Urinary bladder (tissue), 3 donors: ENCODE measurements at regions not wholly inside any gene's neighbourhood (a gene's known extent, or its start where the extent isn't known, plus 50 kb on each side); places are given as distances from the start of the nearest gene placed in this dataset.
"Not testable (repeated sequence)": the region's sequence is repeated elsewhere in the genome, so short reads cannot be mapped to it uniquely, and the experiment has no call there.

ENCODE experiments used
- DNase-seq: peaks from one replicate; pipeline ENCODE4 v3.0.0-alpha.2; 2015; ENCODE audit errors: extremely low spot score
- H3K27ac ChIP-seq: one replicate; pipeline ENCODE4 v1.5.1; 2013; ENCODE audit warnings: low read depth, mild to moderate bottlenecking, moderate library complexity
- H3K36me3 ChIP-seq: one replicate; pipeline ENCODE4 v1.6.1; 2013; ENCODE audit warnings: mild to moderate bottlenecking, moderate library complexity; ENCODE audit not compliant: insufficient read depth
- H3K4me1 ChIP-seq: one replicate; pipeline ENCODE4 v1.6.1; 2013; ENCODE audit warnings: mild to moderate bottlenecking, moderate library complexity; ENCODE audit not compliant: insufficient read depth
- H3K4me3 ChIP-seq: one replicate; pipeline ENCODE4 v1.5.1; 2013; ENCODE audit warnings: low read depth, low read length
- WGBS: extraction: QIAGEN DNeasy Blood & Tissue Kit; methylation state at CpG from one replicate; pipeline ENCODE4 v1.1.7; 2013; 5-methylcytosine and 5-hydroxymethylcytosine counted together
- donor health status: healthy with polysubstance abuse.
- donor health status: healthy.

GRCh38 chr6:121867095-121867494, 431.6 kb downstream of the GJA1 start:
- no peak overlapping the region for H3K27ac ChIP-seq
- H3K36me3 ChIP-seq = no peaks in the 10 kb centered on the region
- H3K4me1 ChIP-seq = no peaks in the 10 kb centered on the region
- WGBS = 36% methylated on average over 2 of the region's 2 CpGs
- DNase-seq = no peak
- no peak overlapping the region for H3K4me3 ChIP-seq

- Histone ChIP-seq H3K4me3 (no peak overlapping the region), H3K36me3 (no peaks in the 10 kb centered on the region), H3K27ac (no peak overlapping the region), H3K4me1 (no peaks in the 10 kb centered on the region)
- WGBS = 32% methylated on average over 1 of the region's 1 CpG
- no peak for DNase-seq
These were observed 432.8 kb downstream of the GJA1 start for GRCh38 chr6:121868206-121868605.

GRCh38 chr6:121873595-121873994, 438.1 kb downstream of the GJA1 start:
- Histone ChIP-seq H3K4me1 (no peaks in the 10 kb centered on the region), H3K36me3 (no peaks in the 10 kb centered on the region), H3K27ac (no peak overlapping the region), H3K4me3 (no peak overlapping the region)
- 57% methylated on average over 2 of the region's 2 CpGs for WGBS
- no peak for DNase-seq

- no peak for DNase-seq
- H3K27ac ChIP-seq = no peak overlapping the region
- no peak overlapping the region for H3K4me3 ChIP-seq
- no peaks in the 10 kb centered on the region for H3K36me3 ChIP-seq
- H3K4me1 ChIP-seq = no peaks in the 10 kb centered on the region
These were observed 441.3 kb downstream of the GJA1 start for GRCh38 chr6:121876721-121877120.

- DNase-seq = no peak
- H3K36me3 ChIP-seq = no peaks in the 10 kb centered on the region
- no peak overlapping the region for H3K4me3 ChIP-seq
- no peak overlapping the region for H3K27ac ChIP-seq
- no peaks in the 10 kb centered on the region for H3K4me1 ChIP-seq
- 31% methylated on average over 1 of the region's 1 CpG for WGBS
These were observed 443.7 kb downstream of the GJA1 start for GRCh38 chr6:121879149-121879548.

DNA sequence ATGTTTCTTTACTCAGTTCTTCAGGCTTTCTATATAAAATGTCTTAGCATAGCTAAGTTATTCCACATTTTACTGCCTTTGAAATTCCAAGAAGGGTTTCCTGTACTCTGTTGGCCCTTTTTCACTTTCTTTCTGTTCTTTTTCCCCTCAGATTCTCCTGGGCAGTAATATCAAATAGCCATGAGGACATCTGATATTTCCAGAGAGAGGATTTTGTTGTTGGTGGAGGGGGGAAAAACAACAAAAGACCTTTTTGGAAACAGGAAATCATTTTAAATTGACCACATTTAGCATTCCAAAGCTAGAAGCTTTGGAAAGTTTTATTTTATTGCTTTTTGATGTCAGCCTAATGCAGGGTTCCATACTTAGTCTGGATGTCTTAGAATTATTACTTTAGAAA, 445.4 kb downstream of the GJA1 start:
- H3K36me3 ChIP-seq = no peaks in the 10 kb centered on the region
- no peak for DNase-seq
- no peak overlapping the region for H3K4me3 ChIP-seq
- no peaks in the 10 kb centered on the region for H3K4me1 ChIP-seq
- H3K27ac ChIP-seq = no peak overlapping the region

DNA sequence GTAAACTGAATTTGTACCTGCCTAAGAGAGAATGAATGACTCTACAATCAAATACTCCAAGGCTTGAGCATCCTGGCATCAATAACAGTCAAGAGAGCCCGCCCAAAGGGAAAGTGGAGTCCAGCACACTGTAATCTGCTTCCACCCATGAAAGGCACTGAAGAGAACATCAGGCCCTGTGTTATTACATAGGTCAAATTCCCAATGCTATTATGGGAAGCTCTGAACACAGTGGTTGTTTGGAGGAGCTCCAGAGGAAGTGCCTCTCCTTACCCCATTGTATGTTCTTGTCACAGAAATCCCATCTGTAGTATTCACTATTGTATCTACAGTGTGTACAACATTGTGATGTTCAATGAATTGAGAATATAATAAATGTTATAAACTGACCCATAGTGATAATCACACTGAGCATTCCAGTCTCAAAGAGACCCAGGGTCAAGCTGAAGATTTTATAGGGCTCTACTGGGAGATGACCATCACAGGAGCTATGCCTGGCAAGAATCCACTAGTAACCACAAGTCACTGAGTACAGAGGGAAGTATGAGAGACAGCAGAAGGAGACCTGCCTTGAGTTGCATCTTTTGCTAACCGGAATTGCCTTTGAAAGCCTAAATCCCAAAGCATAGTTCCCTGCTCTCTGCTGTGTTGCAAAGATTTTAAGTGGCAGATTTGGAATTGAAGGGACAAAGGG, 446.7 kb downstream of the GJA1 start:
- no peak overlapping the region for H3K4me3 ChIP-seq
- no peak overlapping the region for H3K27ac ChIP-seq
- no peak for DNase-seq
- no peaks in the 10 kb centered on the region for H3K36me3 ChIP-seq
- 76% methylated on average over 2 of the region's 2 CpGs for WGBS
- H3K4me1 ChIP-seq = no peaks in the 10 kb centered on the region

GRCh38 chr6:121884091-121884490, 448.6 kb downstream of the GJA1 start:
- 76% methylated on average over 4 of the region's 4 CpGs for WGBS
- no peak for DNase-seq
- Histone ChIP-seq H3K4me3 (no peak overlapping the region), H3K4me1 (no peaks in the 10 kb centered on the region), H3K27ac (no peak overlapping the region), H3K36me3 (no peaks in the 10 kb centered on the region)

GRCh38 chr6:121884620-121885019, 449.2 kb downstream of the GJA1 start:
- 75% methylated on average over 1 of the region's 1 CpG for WGBS
- no peaks in the 10 kb centered on the region for H3K4me1 ChIP-seq
- H3K4me3 ChIP-seq = no peak overlapping the region
- no peak overlapping the region for H3K27ac ChIP-seq
- DNase-seq = no peak
- no peaks in the 10 kb centered on the region for H3K36me3 ChIP-seq

DNA sequence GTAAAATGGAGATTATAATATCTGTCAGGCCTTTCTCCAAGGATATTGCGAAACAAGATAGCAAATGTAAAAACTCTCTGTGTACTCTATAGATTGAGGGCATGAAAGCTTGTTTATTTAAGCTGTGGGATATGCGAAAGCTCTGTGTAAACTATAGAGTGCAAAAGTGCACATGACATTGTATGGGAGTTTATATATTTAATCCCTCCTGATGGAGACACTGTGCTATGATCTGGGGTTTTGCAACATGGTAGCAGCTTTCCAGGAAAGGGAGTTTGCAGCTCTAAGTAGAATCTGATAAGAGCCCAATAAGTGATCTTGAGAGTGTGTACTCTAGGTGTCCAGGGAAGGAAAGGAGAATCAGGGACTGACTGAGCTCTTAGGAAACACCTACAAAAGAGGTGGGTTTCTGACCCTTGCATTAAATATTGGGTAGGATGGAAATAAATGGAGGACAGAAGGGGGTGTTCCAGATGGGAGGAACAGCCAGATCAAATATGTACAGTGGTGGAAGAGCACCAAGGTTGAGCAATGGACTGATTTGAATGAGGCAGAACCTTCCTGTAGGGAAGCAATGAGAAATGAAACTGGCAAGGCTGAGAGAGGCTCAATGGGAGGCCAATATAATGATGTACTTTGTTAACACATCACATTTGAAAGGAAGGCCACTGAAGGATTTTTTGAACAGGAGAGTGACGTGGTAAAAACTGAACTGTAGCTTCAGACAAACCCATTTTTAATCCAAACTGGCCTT, 450.1 kb downstream of the GJA1 start:
- WGBS = 79% methylated on average over 3 of the region's 3 CpGs
- no peaks in the 10 kb centered on the region for H3K4me1 ChIP-seq
- no peak for DNase-seq
- no peak overlapping the region for H3K27ac ChIP-seq
- no peak overlapping the region for H3K4me3 ChIP-seq
- no peaks in the 10 kb centered on the region for H3K36me3 ChIP-seq

GRCh38 chr6:121886223-121886830, 450.9 kb downstream of the GJA1 start:
- H3K27ac ChIP-seq = no peak overlapping the region
- H3K4me3 ChIP-seq = no peak overlapping the region
- DNase-seq = no peak
- H3K4me1 ChIP-seq = no peaks in the 10 kb centered on the region
- WGBS = 73% methylated on average over 2 of the region's 2 CpGs
- no peaks in the 10 kb centered on the region for H3K36me3 ChIP-seq

DNA sequence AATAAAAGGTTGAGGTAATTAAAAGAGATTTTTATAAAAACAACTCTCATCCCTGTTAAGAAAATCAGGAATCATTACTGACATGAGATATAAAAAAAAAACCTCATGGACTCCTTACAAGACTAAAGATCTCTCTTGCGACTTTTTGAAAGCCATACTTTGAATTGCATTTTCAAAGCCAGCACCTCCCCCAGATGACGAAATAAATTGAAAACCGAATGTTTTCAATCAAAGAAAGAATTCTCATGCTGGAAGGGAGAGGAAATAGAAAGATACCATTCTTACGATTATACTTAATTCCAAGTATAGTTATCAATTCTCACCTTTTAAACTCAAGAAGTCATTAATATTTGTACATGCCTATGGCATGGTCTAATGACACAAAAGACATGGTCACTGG, 452.3 kb downstream of the GJA1 start:
- WGBS = 79% methylated on average over 4 of the region's 4 CpGs

GRCh38 chr6:121890307-121890910, 455.0 kb downstream of the GJA1 start:
- H3K36me3 ChIP-seq = no peaks in the 10 kb centered on the region
- H3K4me3 ChIP-seq = no peak overlapping the region
- H3K4me1 ChIP-seq = no peaks in the 10 kb centered on the region
- DNase-seq = no peak
- no peak overlapping the region for H3K27ac ChIP-seq
- WGBS = 92% methylated on average over 2 of the region's 2 CpGs

More for the DNA sequence above, 452.3 kb downstream of the GJA1 start:
- Histone ChIP-seq H3K4me1 (no peaks in the 10 kb centered on the region), H3K4me3 (no peak overlapping the region), H3K27ac (no peak overlapping the region), H3K36me3 (no peaks in the 10 kb centered on the region)
- no peak for DNase-seq

DNA sequence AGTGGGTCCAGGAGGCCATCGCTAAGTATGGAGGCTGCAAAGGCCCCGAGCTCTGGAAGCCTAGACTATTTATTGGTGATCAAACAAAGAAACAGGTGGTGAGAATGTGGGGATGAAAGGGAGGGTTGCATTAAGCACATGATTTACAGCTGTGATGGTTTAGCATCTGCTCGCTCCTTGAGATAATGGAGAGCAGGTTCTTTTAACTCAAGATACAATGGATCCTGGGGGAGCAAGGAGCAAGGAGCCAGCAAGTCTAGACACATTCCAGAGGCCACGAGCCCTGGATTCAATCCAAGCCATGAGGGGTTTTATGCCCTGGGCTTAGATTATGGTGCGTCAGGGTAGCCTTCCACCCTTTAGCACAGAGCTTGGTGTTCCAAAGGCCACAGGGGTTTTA, 460.3 kb downstream of the GJA1 start:
- 83% methylated on average over 5 of the region's 5 CpGs for WGBS
- H3K27ac ChIP-seq, H3K4me1 ChIP-seq, DNase-seq, H3K36me3 ChIP-seq, H3K4me3 ChIP-seq: not testable (repeated sequence)
